Heart left ventricle (tissue), 16 donors: ENCODE measurements at regions not wholly inside any gene's neighbourhood (a gene's known extent, or its start where the extent isn't known, plus 50 kb on each side); places are given as distances from the start of the nearest gene placed in this dataset.

Source experiments
- ATAC-seq, 4 donors: fragments of 200-7000 bp; cut with Tn5 transposase; one replicate each; pipeline ENCODE4 v1.9.1; 2020 to 2022; ENCODE audit warnings: moderate library complexity in 4 of 4, mild to moderate bottlenecking in 3 of 4, moderate number of reproducible peaks in 1 of 4
- DNase-seq, 5 donors: peaks; one replicate each; pipeline ENCODE4 v3.0.0-alpha.2; 2020
- H3K27ac ChIP-seq, 12 donors: fragments of 200-600 bp; sonication (generic) in 4 of 12; one replicate each; pipeline versions ENCODE4 v1.5.0 to v1.8.0; 2016 to 2022; ENCODE audit warnings: mild to moderate bottlenecking in 2 of 12
- H3K27me3 ChIP-seq, 9 donors: fragments of 200-600 bp; sonication (generic) in 2 of 9; one replicate each; pipeline versions ENCODE4 v1.5.1 to v1.8.0; 2016 to 2022; ENCODE audit warnings: mild to moderate bottlenecking in 3 of 9
- H3K36me3 ChIP-seq, 9 donors: fragments of 200-600 bp; sonication (generic) in 2 of 9; one replicate each; pipeline versions ENCODE4 v1.5.0 to v1.8.0; 2018 to 2022; ENCODE audit warnings: mild to moderate bottlenecking in 2 of 9
- H3K4me1 ChIP-seq, 12 donors: fragments of 200-600 bp; sonication (generic) in 4 of 12; one replicate each; pipeline versions ENCODE4 v1.5.0 to v1.8.0; 2016 to 2022; ENCODE audit warnings: mild to moderate bottlenecking in 3 of 12
- H3K4me3 ChIP-seq, 12 donors: fragments of 200-600 bp; sonication (generic) in 4 of 12; one replicate each; pipeline versions ENCODE4 v1.5.0 to v1.8.0; 2017 to 2022; ENCODE audit warnings: mild to moderate bottlenecking in 9 of 12, moderate library complexity in 4 of 12
- H3K9me3 ChIP-seq, 12 donors: fragments of 200-600 bp; sonication (generic) in 4 of 12; one replicate each; pipeline versions ENCODE4 v1.5.0 to v1.8.0; 2016 to 2022; ENCODE audit warnings: mild to moderate bottlenecking in 1 of 12
- CTCF ChIP-seq, 12 donors: fragments of 200-600 bp; sonication (generic) in 4 of 12; IDR thresholded peaks; one replicate each; pipeline versions ENCODE4 v1.5.0 to v1.8.0; 2018 to 2022; ENCODE audit warnings: antibody characterized with exemption in 12 of 12, mild to moderate bottlenecking in 5 of 12
- POLR2A ChIP-seq, 2 donors: fragments of 450-650 bp; IDR thresholded peaks; one replicate each; pipeline ENCODE4 v1.6.1; 2017; ENCODE audit warnings: antibody characterized with exemption in 2 of 2, mild to moderate bottlenecking in 2 of 2, moderate library complexity in 2 of 2
- WGBS, 4 donors: extraction: QIAGEN DNeasy Blood & Tissue Kit in 2 of 4; methylation state at CpG; one replicate each; pipeline versions ENCODE4 v1.1.5 to v1.1.7; 2013 to 2018; 5-methylcytosine and 5-hydroxymethylcytosine counted together
- intact Hi-C, 10 donors: fragments of 100-400 bp; cut with DNase I; formaldehyde crosslinking; loops; one replicate each; pipeline versions ENCODE4 v1.11.1 to v1.14.2; 2022
- donor health status: ischemic (EF 13 %, LVEDD 7.1; RV severe dilation, severe dysfunction).
- donor health status: healthy with polysubstance abuse.
- donor health status: DM: no; HTN: yes; CAD: no.
- donor health status: DM: no; HTN: no; CAD: no.
- donor health status: ischemic (EF 25% LVEDD 6.9; RV normal size, moderate dysfunction).
- donor health status: ischemic (EF 25% LVEDD 5.7; RV mildly dilated, moderate dysfunction).
- donor health status: healthy.
- donor health status: DM: yes; HTN: yes; CAD: no.
- donor health status: ischemic (EF 35%, LVEDD 5.7; RV mildly dilated, moderate dysfunction).
- donor health status: nonischemic (EF 11% LVEDD 7.7; RV severe dilation, severe dysfunction).
- donor health status: DM: yes; HTN: yes; CAD: no.
- donor health status: PGD.
- donor health status: ischemic (EF 29% LVEDD 5.4; RV normal size, mild dysfunction).
- donor health status: nonischemic (EF 23%, LVEDD 6.1; RV moderate dilation, normal function).

- TF ChIP-seq POLR2A (IDR thresholded peaks at IDR 0.05) (no peak), CTCF (IDR thresholded peaks at IDR 0.05) (no peak)
- Histone ChIP-seq H3K36me3 (no peaks in the 10 kb centered on the region), H3K9me3 (peaks cover 0 to 4% (median 0%) of the 10 kb centered on the region in 12 donors), H3K4me3 (no peak overlapping the region), H3K4me1 (no peaks in the 10 kb centered on the region), H3K27me3 (no peaks in the 10 kb centered on the region), H3K27ac (no peak overlapping the region)
- intact Hi-C loops: no loop called here
- DNase-seq (no peak), ATAC-seq (no peak)
Observed at GRCh38 chrY:7796128-7796527, 884.6 kb upstream of the AMELY start.

GRCh38 chrY:7794441-7794840, 882.9 kb upstream of the AMELY start:
- H3K36me3 ChIP-seq: no peaks in the 10 kb centered on the region
- intact Hi-C loops: no loop called here
- no peaks in the 10 kb centered on the region for H3K9me3 ChIP-seq
- no peaks in the 10 kb centered on the region for H3K27me3 ChIP-seq
- H3K4me3 ChIP-seq: no peak overlapping the region
- WGBS, 4 donors: 39 to 43% methylated on average over 1 of the region's 1 CpG; no CpG with 5 or more reads in 2 of the 4 donors
- no peak overlapping the region for H3K27ac ChIP-seq
- TF ChIP-seq POLR2A (IDR thresholded peaks at IDR 0.05): no peak
- no peak for TF ChIP-seq CTCF (IDR thresholded peaks at IDR 0.05)
- no peaks in the 10 kb centered on the region for H3K4me1 ChIP-seq
- ATAC-seq: no peak
- DNase-seq: no peak

- Histone ChIP-seq H3K36me3 (no peaks in the 10 kb centered on the region), H3K27me3 (no peaks in the 10 kb centered on the region), H3K4me3 (no peak overlapping the region), H3K9me3 (no peaks in the 10 kb centered on the region), H3K27ac (no peak overlapping the region), H3K4me1 (no peaks in the 10 kb centered on the region)
- WGBS, 4 donors: 82 to 88% methylated on average over 2 of the region's 2 CpGs; no CpG with 5 or more reads in 2 of the 4 donors
- DNase-seq (no peak), ATAC-seq (no peak)
- intact Hi-C loops: no loop called here
- TF ChIP-seq POLR2A (IDR thresholded peaks at IDR 0.05) (no peak), CTCF (IDR thresholded peaks at IDR 0.05) (no peak)
Observed at GRCh38 chrY:7793989-7794388, 882.4 kb upstream of the AMELY start.

- Histone ChIP-seq H3K9me3 (no peaks in the 10 kb centered on the region), H3K27ac (no peak overlapping the region), H3K36me3 (no peaks in the 10 kb centered on the region), H3K4me3 (no peak overlapping the region), H3K4me1 (no peaks in the 10 kb centered on the region), H3K27me3 (no peaks in the 10 kb centered on the region)
- no peak for TF ChIP-seq CTCF (IDR thresholded peaks at IDR 0.05)
- TF ChIP-seq POLR2A (IDR thresholded peaks at IDR 0.05): no peak
- DNase-seq (no peak), ATAC-seq (no peak)
- WGBS, 4 donors: 43 to 47% methylated on average over 2 of the region's 2 CpGs; no CpG with 5 or more reads in 2 of the 4 donors
- intact Hi-C loops: no loop called here
Observed at GRCh38 chrY:7792431-7792830, 880.9 kb upstream of the AMELY start.
